GM23338 (cell line): ENCODE measurements at regions not wholly inside any gene's neighbourhood (a gene's known extent, or its start where the extent isn't known, plus 50 kb on each side); places are given as distances from the start of the nearest gene placed in this dataset.

Experiments used
- ATAC-seq: fragments of 200-7000 bp; cut with Tn5 transposase; 3 replicates; pipeline ENCODE4 v1.9.1; 2020
- DNase-seq: peaks from one replicate; pipeline ENCODE4 v3.0.0-alpha.2; 2015; ENCODE audit warnings: low spot score
- H2AFZ ChIP-seq: fragments of 200-600 bp; sonication (generic); 2 replicates; pipeline ENCODE4 v1.8.0; 2016; ENCODE audit warnings: antibody characterized with exemption, mild to moderate bottlenecking, moderate library complexity
- H3F3A ChIP-seq: fragments of 200-600 bp; sonication (generic); replicated peaks from 2 replicates; pipeline ENCODE4 v1.8.0; 2017; ENCODE audit warnings: antibody characterized with exemption, mixed run types, low read depth
- H3K27ac ChIP-seq: fragments of 200-600 bp; sonication (generic); 2 replicates; pipeline ENCODE4 v1.6.1; 2016; ENCODE audit warnings: low read depth
- H3K27me3 ChIP-seq: fragments of 200-600 bp; sonication (generic); 2 replicates; pipeline ENCODE4 v1.8.0; 2016; ENCODE audit warnings: mild to moderate bottlenecking, mixed run types, moderate library complexity; ENCODE audit not compliant: insufficient read depth
- H3K36me3 ChIP-seq: fragments of 200-600 bp; sonication (generic); 2 replicates; pipeline ENCODE4 v1.8.0; 2016; ENCODE audit warnings: mild to moderate bottlenecking; ENCODE audit not compliant: insufficient read depth
- H3K4me1 ChIP-seq: fragments of 200-600 bp; sonication (generic); 2 replicates; pipeline ENCODE4 v1.8.0; 2016; ENCODE audit warnings: mild to moderate bottlenecking, moderate library complexity; ENCODE audit not compliant: insufficient read depth
- H3K4me2 ChIP-seq: fragments of 200-600 bp; sonication (generic); 2 replicates; pipeline ENCODE4 v1.7.1; 2017; ENCODE audit warnings: mixed run types
- H3K4me3 ChIP-seq: fragments of 200-600 bp; sonication (generic); 2 replicates; pipeline ENCODE4 v1.6.1; 2016; ENCODE audit warnings: mixed run types
- H3K79me2 ChIP-seq: fragments of 200-600 bp; sonication (generic); replicated peaks from 2 replicates; pipeline ENCODE4 v1.8.0; 2017; ENCODE audit warnings: mild to moderate bottlenecking; ENCODE audit not compliant: insufficient read depth
- H3K9me2 ChIP-seq: fragments of 200-600 bp; sonication (generic); 2 replicates; pipeline ENCODE4 v1.8.0; 2017; ENCODE audit not compliant: insufficient read depth
- H4K20me1 ChIP-seq: fragments of 200-600 bp; sonication (generic); replicated peaks from 2 replicates; pipeline ENCODE4 v1.8.0; 2017; ENCODE audit warnings: mild to moderate bottlenecking; ENCODE audit not compliant: insufficient read depth
- H3K27ac Mint-ChIP-seq: 2 replicates; pipeline ENCODE4 v1.8.0; 2020; ENCODE audit warnings: inconsistent platforms, mild to moderate bottlenecking, moderate library complexity, mixed read lengths
- H3K27me3 Mint-ChIP-seq: 3 replicates; pipeline ENCODE4 v1.8.0; 2022; ENCODE audit warnings: low read depth, mild to moderate bottlenecking, moderate library complexity, mixed read lengths, inconsistent platforms; ENCODE audit not compliant: insufficient read depth, poor library complexity
- H3K36me3 Mint-ChIP-seq: 3 replicates; pipeline ENCODE4 v1.8.0; 2021; ENCODE audit warnings: low read depth, mild to moderate bottlenecking, inconsistent platforms, moderate library complexity, mixed read lengths
- H3K4me1 Mint-ChIP-seq: 3 replicates; pipeline ENCODE4 v1.8.0; 2020; ENCODE audit warnings: mild to moderate bottlenecking, inconsistent platforms, mixed read lengths
- H3K4me3 Mint-ChIP-seq: 3 replicates; pipeline ENCODE4 v1.8.0; 2021; ENCODE audit warnings: moderate library complexity, mild to moderate bottlenecking, inconsistent platforms, mixed read lengths
- H3K9me3 Mint-ChIP-seq: 3 replicates; pipeline ENCODE4 v1.8.0; 2020; ENCODE audit warnings: moderate library complexity, mild to moderate bottlenecking, inconsistent platforms, mixed read lengths
- CREB1 ChIP-seq: fragments of 250-450 bp; sonication (Bioruptor Pico); IDR thresholded peaks from 2 replicates; pipeline ENCODE4 v1.5.0; 2020; ENCODE audit warnings: low read depth, mild to moderate bottlenecking, moderate library complexity
- ETS1 ChIP-seq: IDR thresholded peaks from 2 replicates; pipeline ENCODE4 v1.6.1; 2016; ENCODE audit warnings: antibody characterized with exemption
- EZH2 ChIP-seq: fragments of 200-600 bp; sonication (generic); IDR thresholded peaks from one replicate; pipeline ENCODE4 v1.8.0; 2017; ENCODE audit warnings: antibody characterized with exemption, mild to moderate bottlenecking, low read depth; ENCODE audit not compliant: unreplicated experiment
- EZH2phosphoT487 ChIP-seq: fragments of 200-600 bp; sonication (generic); IDR thresholded peaks from one replicate; pipeline ENCODE4 v1.8.1; 2018; ENCODE audit warnings: antibody characterized with exemption; ENCODE audit not compliant: unreplicated experiment
- JUNB ChIP-seq: IDR thresholded peaks from one replicate; pipeline ENCODE4 v1.6.1; 2016; ENCODE audit warnings: antibody characterized with exemption; ENCODE audit not compliant: unreplicated experiment
- ZNF462 ChIP-seq: fragments of 250-450 bp; sonication (Bioruptor Pico); IDR thresholded peaks from 2 replicates; pipeline ENCODE4 v1.5.0; 2020; ENCODE audit warnings: mild to moderate bottlenecking, moderate library complexity

- no peak for TF ChIP-seq ETS1
Measured at GRCh38 chr18:55861266-55861665, 273.3 kb upstream of the TCF4 start (continued).

- Mint-ChIP-seq H3K9me3 (no peaks in the 10 kb centered on the region), H3K27ac (no peak overlapping the region), H3K4me1 (peaks cover 56% of the 10 kb centered on the region), H3K4me3 (no peak overlapping the region), H3K27me3 (peaks cover 4% of the 10 kb centered on the region), H3K36me3 (no peaks in the 10 kb centered on the region)
- Histone ChIP-seq H3K27ac (no peak overlapping the region), H3K27me3 (no peaks in the 10 kb centered on the region), H3K4me1 (peaks cover 49% of the 10 kb centered on the region), H2AFZ (no peak overlapping the region), H3K36me3 (no peaks in the 10 kb centered on the region), H3K79me2 (no peaks in the 10 kb centered on the region), H4K20me1 (no peaks in the 10 kb centered on the region), H3K9me2 (0 out of 2 replicates have a peak, but pooled peaks cover 7% of the 10 kb centered on the region), H3K4me3 (no peak overlapping the region), H3K4me2 (no peak overlapping the region), H3F3A (no peaks in the 10 kb centered on the region)
- TF ChIP-seq EZH2 (no peak), EZH2phosphoT487 (no peak), JUNB (no peak), ETS1 (no peak), ZNF462 (CRISPR knock-in tag) (no peak), CREB1 (CRISPR knock-in tag) (no peak)
- DNase-seq (no peak), ATAC-seq (no peak)
Measured at GRCh38 chr18:55858661-55859515, 270.9 kb upstream of the TCF4 start.
